Naive thymus-derived CD8-positive, alpha-beta T cell (primary cell): ENCODE measurements at regions not wholly inside any gene's neighbourhood (a gene's known extent, or its start where the extent isn't known, plus 50 kb on each side); places are given as distances from the start of the nearest gene placed in this dataset.

Experiments
- ATAC-seq, 2 donors: fragments of 150-1000 bp; cut with Tn5 transposase in 1 of 2; sonication (Bioruptor Pico), chemical (Tn5 transposase) in 1 of 2; 1 replicate in 1 of 2; 2 replicates in 1 of 2; pipeline ENCODE4 v1.10.0; 2021; ENCODE audit warnings: mild to moderate bottlenecking in 2 of 2, moderate library complexity in 2 of 2
- POLR2A ChIA-PET: fragments of 350-600 bp; sonication (Branson Sonifier 250); formaldehyde crosslinking; loops from one replicate; lab custom pipeline; 2021; ENCODE audit warnings: antibody characterized with exemption; lab: Charles Lee
- DNase-seq, 10 donors: peaks; one replicate each; pipeline versions ENCODE4 v3.0.0 to v3.0.0-alpha.2; 2020 to 2022
- H3K27ac Mint-ChIP-seq, 10 donors: one replicate each; pipeline ENCODE4 v1.8.0; 2020 to 2022; ENCODE audit warnings: mild to moderate bottlenecking in 10 of 10, mixed read lengths in 10 of 10, moderate library complexity in 4 of 10, inconsistent platforms in 1 of 10
- H3K27me3 Mint-ChIP-seq, 5 donors: one replicate each; pipeline ENCODE4 v1.8.0; 2021 to 2022; ENCODE audit warnings: mixed read lengths in 5 of 5
- H3K36me3 Mint-ChIP-seq, 3 donors: one replicate each; pipeline ENCODE4 v1.8.0; 2020 to 2022; ENCODE audit warnings: mixed read lengths in 3 of 3, mild to moderate bottlenecking in 2 of 3, inconsistent platforms in 1 of 3
- H3K4me1 Mint-ChIP-seq, 4 donors: one replicate each; pipeline ENCODE4 v1.8.0; 2021 to 2022; ENCODE audit warnings: mixed read lengths in 4 of 4
- H3K4me3 Mint-ChIP-seq, 10 donors: one replicate each; pipeline ENCODE4 v1.8.0; 2020 to 2022; ENCODE audit warnings: mild to moderate bottlenecking in 10 of 10, mixed read lengths in 10 of 10, moderate library complexity in 6 of 10, inconsistent platforms in 1 of 10
- H3K9me3 Mint-ChIP-seq, 9 donors: one replicate each; pipeline ENCODE4 v1.8.0; 2020 to 2022; ENCODE audit warnings: mixed read lengths in 9 of 9, mild to moderate bottlenecking in 3 of 9, inconsistent platforms in 1 of 9, moderate library complexity in 1 of 9

- DNase-seq (no peak), ATAC-seq (no peak)
- peaks cover 0 to 2% (median under 1%) of the 10 kb centered on the region in 4 donors for H3K4me1 Mint-ChIP-seq
- peaks cover 0 to 28% (median 15%) of the 10 kb centered on the region in 9 donors for H3K9me3 Mint-ChIP-seq
- POLR2A ChIA-PET, result no interaction called here
- H3K27ac Mint-ChIP-seq, result no peak overlapping the region
- H3K27me3 Mint-ChIP-seq, result peaks cover 33 to 89% (median 66%) of the 10 kb centered on the region in 5 donors
- no peak overlapping the region for H3K4me3 Mint-ChIP-seq
- peaks cover 2 to 27% (median 15%) of the 10 kb centered on the region in 3 donors for H3K36me3 Mint-ChIP-seq
Observed at GRCh38 chr19:5392486-5392885, 51.9 kb upstream of the PTPRS start.

GRCh38 chr19:5393088-5393487 lies 52.5 kb upstream of the PTPRS start:
- H3K9me3 Mint-ChIP-seq, result peaks cover 0 to 23% (median 14%) of the 10 kb centered on the region in 9 donors
- peaks cover 2 to 21% (median 14%) of the 10 kb centered on the region in 3 donors for H3K36me3 Mint-ChIP-seq
- peaks cover 0 to 5% (median 2%) of the 10 kb centered on the region in 4 donors for H3K4me1 Mint-ChIP-seq
- no peak for ATAC-seq
- POLR2A ChIA-PET, result no interaction called here
- no peak overlapping the region for H3K4me3 Mint-ChIP-seq
- peaks cover 34 to 89% (median 65%) of the 10 kb centered on the region in 5 donors for H3K27me3 Mint-ChIP-seq
- DNase-seq, result no peak
- H3K27ac Mint-ChIP-seq, result peak overlapping the region in 1 of 10 donors; percentile 45

- no peak for DNase-seq
- Mint-ChIP-seq H3K27ac (no peak overlapping the region), H3K9me3 (peaks cover 0 to 16% (median 5%) of the 10 kb centered on the region in 9 donors), H3K36me3 (peaks cover 0 to 11% (median 9%) of the 10 kb centered on the region in 3 donors), H3K27me3 (peaks cover 34 to 86% (median 60%) of the 10 kb centered on the region in 5 donors), H3K4me3 (no peak overlapping the region), H3K4me1 (peaks cover 0 to 5% (median 2%) of the 10 kb centered on the region in 4 donors)
- no peak for ATAC-seq
- POLR2A ChIA-PET, result no interaction called here
Observed at GRCh38 chr19:5394551-5395505, 54.2 kb upstream of the PTPRS start.

- peaks cover 0 to 13% (median 5%) of the 10 kb centered on the region in 9 donors for H3K9me3 Mint-ChIP-seq
- H3K4me1 Mint-ChIP-seq, result peaks cover 0 to 5% (median 2%) of the 10 kb centered on the region in 4 donors
- DNase-seq (no peak), ATAC-seq (no peak)
- peaks cover 35 to 86% (median 58%) of the 10 kb centered on the region in 5 donors for H3K27me3 Mint-ChIP-seq
- POLR2A ChIA-PET, result no interaction called here
- no peak overlapping the region for H3K4me3 Mint-ChIP-seq
- H3K27ac Mint-ChIP-seq, result no peak overlapping the region
- H3K36me3 Mint-ChIP-seq, result peaks cover 0 to 11% (median 7%) of the 10 kb centered on the region in 3 donors
Observed at GRCh38 chr19:5395556-5395955, 54.9 kb upstream of the PTPRS start.

- peaks cover 0 to 5% (median 2%) of the 10 kb centered on the region in 4 donors for H3K4me1 Mint-ChIP-seq
Observed at GRCh38 chr19:5396096-5396939, 55.7 kb upstream of the PTPRS start.

GRCh38 chr19:5396963-5397362 lies 56.4 kb upstream of the PTPRS start:
- H3K4me1 Mint-ChIP-seq, result peaks cover 0 to 5% (median 2%) of the 10 kb centered on the region in 4 donors
- ATAC-seq (no peak), DNase-seq (no peak)
- H3K9me3 Mint-ChIP-seq, result peaks cover 0 to 13% (median 5%) of the 10 kb centered on the region in 9 donors
- no peak overlapping the region for H3K4me3 Mint-ChIP-seq
- peaks cover 36 to 82% (median 53%) of the 10 kb centered on the region in 5 donors for H3K27me3 Mint-ChIP-seq
- no peak overlapping the region for H3K27ac Mint-ChIP-seq
- POLR2A ChIA-PET, result no interaction called here
- H3K36me3 Mint-ChIP-seq, result peaks cover 0 to 11% (median 7%) of the 10 kb centered on the region in 3 donors

More at GRCh38 chr19:5396096-5396939, 55.7 kb upstream of the PTPRS start:
- POLR2A ChIA-PET, result no interaction called here
- H3K27me3 Mint-ChIP-seq, result peaks cover 36 to 84% (median 52%) of the 10 kb centered on the region in 5 donors
- no peak overlapping the region for H3K27ac Mint-ChIP-seq
- peaks cover 0 to 13% (median 5%) of the 10 kb centered on the region in 9 donors for H3K9me3 Mint-ChIP-seq
- no peak overlapping the region for H3K4me3 Mint-ChIP-seq
- peaks cover 0 to 11% (median 7%) of the 10 kb centered on the region in 3 donors for H3K36me3 Mint-ChIP-seq
- ATAC-seq, result no peak
- DNase-seq, result no peak

- peaks cover 28 to 71% (median 44%) of the 10 kb centered on the region in 5 donors for H3K27me3 Mint-ChIP-seq
- peak overlapping the region in 2 of 10 donors; percentile 19 to 34 for H3K27ac Mint-ChIP-seq
- H3K4me3 Mint-ChIP-seq, result no peak overlapping the region
- DNase-seq (no peak), ATAC-seq (no peak)
- H3K36me3 Mint-ChIP-seq, result peaks cover 0 to 11% (median 7%) of the 10 kb centered on the region in 3 donors
- POLR2A ChIA-PET, result no interaction called here
- peaks cover 0 to 13% (median 5%) of the 10 kb centered on the region in 9 donors for H3K9me3 Mint-ChIP-seq
- peaks cover 0 to 5% (median 2%) of the 10 kb centered on the region in 4 donors for H3K4me1 Mint-ChIP-seq
Observed at GRCh38 chr19:5397804-5398692, 57.2 kb upstream of the ZNRF4 start.

GRCh38 chr19:5398693-5399057 lies 56.5 kb upstream of the ZNRF4 start:
- POLR2A ChIA-PET, result no interaction called here
- peaks cover 25 to 68% (median 39%) of the 10 kb centered on the region in 5 donors for H3K27me3 Mint-ChIP-seq
- no peak for ATAC-seq
- H3K27ac Mint-ChIP-seq, result peak overlapping the region in 1 of 10 donors; percentile 34
- no peak overlapping the region for H3K4me3 Mint-ChIP-seq
- peaks cover 0 to 5% (median 2%) of the 10 kb centered on the region in 4 donors for H3K4me1 Mint-ChIP-seq
- H3K36me3 Mint-ChIP-seq, result peaks cover 0 to 11% (median 7%) of the 10 kb centered on the region in 3 donors
- no peak for DNase-seq
- peaks cover 0 to 15% (median 5%) of the 10 kb centered on the region in 9 donors for H3K9me3 Mint-ChIP-seq

- DNase-seq, result peak; percentile 29 to 77 (median 46)
- Mint-ChIP-seq H3K4me1 (peaks cover 0 to 4% (median 0%) of the 10 kb centered on the region in 4 donors), H3K27me3 (peaks cover 14 to 53% (median 29%) of the 10 kb centered on the region in 5 donors), H3K4me3 (no peak overlapping the region), H3K27ac (no peak overlapping the region), H3K9me3 (peaks cover 6 to 40% (median 21%) of the 10 kb centered on the region in 9 donors), H3K36me3 (peaks cover 3 to 11% (median 9%) of the 10 kb centered on the region in 3 donors)
- ATAC-seq, result peak; percentile 58 to 64
- POLR2A ChIA-PET, result no interaction called here
Observed at GRCh38 chr19:5403968-5404640, 51.1 kb upstream of the ZNRF4 start.
